Panc1 (cell line): ENCODE measurements at regions not wholly inside any gene's neighbourhood (a gene's known extent, or its start where the extent isn't known, plus 50 kb on each side); places are given as distances from the start of the nearest gene placed in this dataset.

Source experiments
- POLR2AphosphoS5 ChIP-seq: IDR thresholded peaks from 2 replicates; pipeline ENCODE4 v1.6.1; 2012; ENCODE audit warnings: mild to moderate bottlenecking, low read depth, low read length, moderate library complexity
- TF ChIP-seq, protein P1 (sequence below): fragments of 450-650 bp; IDR thresholded peaks from 2 replicates; pipeline ENCODE4 v1.5.1; 2017; ENCODE audit warnings: mild to moderate bottlenecking

DNA sequence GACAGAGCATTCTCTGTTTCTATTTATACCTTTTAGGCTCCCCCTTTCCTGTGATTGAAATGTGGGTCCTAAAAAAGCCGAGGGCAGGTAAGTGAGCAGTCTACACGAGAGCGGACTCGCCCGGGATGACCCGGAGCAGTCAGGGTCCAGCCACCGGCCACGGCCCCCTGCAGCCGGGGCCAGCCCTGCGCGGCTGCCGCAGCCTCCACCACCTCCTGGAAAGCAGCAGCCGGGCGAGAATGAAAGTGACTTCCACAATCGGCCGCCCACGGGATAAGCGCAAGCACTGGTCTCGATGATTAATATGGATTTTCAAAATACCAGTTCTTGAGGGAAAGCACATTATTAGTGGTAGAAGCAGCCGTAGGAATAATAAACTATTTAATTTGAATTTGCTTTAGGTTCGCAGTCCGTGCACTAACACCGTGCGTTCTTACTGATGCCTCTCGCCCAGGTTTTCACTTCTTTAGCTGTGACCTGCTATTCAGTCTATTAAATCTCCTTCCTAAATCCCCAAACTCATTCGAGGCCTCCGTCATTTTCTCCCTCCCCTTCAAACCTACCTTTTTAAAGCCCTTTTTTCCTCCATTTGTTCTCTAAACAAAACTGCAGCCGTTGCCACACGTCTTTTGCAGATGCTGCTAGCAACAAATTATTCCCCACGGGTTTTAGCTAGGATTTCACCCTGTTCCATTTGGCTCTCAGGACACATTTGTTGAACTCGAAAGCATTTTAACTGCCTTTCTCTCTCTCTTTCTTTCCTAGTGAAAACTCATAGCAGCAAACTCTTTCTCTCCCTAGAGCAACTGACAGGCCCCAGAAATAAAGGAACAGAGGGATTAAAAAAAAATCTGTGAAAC lies 1015.1 kb upstream of the PIK3C3 start:
- TF ChIP-seq, protein P1, sequence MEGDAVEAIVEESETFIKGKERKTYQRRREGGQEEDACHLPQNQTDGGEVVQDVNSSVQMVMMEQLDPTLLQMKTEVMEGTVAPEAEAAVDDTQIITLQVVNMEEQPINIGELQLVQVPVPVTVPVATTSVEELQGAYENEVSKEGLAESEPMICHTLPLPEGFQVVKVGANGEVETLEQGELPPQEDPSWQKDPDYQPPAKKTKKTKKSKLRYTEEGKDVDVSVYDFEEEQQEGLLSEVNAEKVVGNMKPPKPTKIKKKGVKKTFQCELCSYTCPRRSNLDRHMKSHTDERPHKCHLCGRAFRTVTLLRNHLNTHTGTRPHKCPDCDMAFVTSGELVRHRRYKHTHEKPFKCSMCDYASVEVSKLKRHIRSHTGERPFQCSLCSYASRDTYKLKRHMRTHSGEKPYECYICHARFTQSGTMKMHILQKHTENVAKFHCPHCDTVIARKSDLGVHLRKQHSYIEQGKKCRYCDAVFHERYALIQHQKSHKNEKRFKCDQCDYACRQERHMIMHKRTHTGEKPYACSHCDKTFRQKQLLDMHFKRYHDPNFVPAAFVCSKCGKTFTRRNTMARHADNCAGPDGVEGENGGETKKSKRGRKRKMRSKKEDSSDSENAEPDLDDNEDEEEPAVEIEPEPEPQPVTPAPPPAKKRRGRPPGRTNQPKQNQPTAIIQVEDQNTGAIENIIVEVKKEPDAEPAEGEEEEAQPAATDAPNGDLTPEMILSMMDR, result no peak
- TF ChIP-seq POLR2AphosphoS5, result no peak
